Fibroblast of lung (primary cell): ENCODE measurements at regions not wholly inside any gene's neighbourhood (a gene's known extent, or its start where the extent isn't known, plus 50 kb on each side); places are given as distances from the start of the nearest gene placed in this dataset.

Experiments
- EZH2 ChIP-seq: IDR thresholded peaks from 2 replicates; pipeline ENCODE4 v1.5.1; 2012; ENCODE audit warnings: low read length, control low read depth, mild to moderate bottlenecking; ENCODE audit errors: missing control alignments
- TF ChIP-seq, protein P1 (sequence below), 2 donors: IDR thresholded peaks in 1 of 2; conservative IDR thresholded peaks in 1 of 2; 1 replicate in 1 of 2; 2 replicates in 1 of 2; pipeline ENCODE4 v1.5.1; 2011 to 2012; ENCODE audit warnings: low read length in 2 of 2, control low read depth in 1 of 2, inconsistent platforms in 1 of 2, low read depth in 1 of 2, mild to moderate bottlenecking in 1 of 2

DNA sequence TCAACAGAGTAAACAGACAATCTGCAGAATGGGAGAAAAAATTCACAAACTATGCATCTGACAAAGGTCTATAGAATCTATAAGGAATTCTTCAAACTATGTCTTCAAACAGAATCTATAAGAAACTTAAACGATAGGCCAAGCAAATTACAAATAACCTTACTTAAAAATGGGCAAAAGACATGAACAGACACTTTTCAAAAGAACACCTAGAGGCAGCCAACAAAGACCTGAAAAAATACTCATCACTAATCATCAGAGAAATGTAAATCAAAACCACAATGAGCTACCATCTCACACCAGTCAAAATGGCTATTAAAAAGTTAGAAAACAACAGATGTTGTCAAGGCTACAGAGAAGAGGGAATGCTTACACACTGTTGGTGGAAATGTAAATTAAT, 81.3 kb downstream of the ID4 start:
- TF ChIP-seq, protein P1, sequence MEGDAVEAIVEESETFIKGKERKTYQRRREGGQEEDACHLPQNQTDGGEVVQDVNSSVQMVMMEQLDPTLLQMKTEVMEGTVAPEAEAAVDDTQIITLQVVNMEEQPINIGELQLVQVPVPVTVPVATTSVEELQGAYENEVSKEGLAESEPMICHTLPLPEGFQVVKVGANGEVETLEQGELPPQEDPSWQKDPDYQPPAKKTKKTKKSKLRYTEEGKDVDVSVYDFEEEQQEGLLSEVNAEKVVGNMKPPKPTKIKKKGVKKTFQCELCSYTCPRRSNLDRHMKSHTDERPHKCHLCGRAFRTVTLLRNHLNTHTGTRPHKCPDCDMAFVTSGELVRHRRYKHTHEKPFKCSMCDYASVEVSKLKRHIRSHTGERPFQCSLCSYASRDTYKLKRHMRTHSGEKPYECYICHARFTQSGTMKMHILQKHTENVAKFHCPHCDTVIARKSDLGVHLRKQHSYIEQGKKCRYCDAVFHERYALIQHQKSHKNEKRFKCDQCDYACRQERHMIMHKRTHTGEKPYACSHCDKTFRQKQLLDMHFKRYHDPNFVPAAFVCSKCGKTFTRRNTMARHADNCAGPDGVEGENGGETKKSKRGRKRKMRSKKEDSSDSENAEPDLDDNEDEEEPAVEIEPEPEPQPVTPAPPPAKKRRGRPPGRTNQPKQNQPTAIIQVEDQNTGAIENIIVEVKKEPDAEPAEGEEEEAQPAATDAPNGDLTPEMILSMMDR (conservative IDR thresholded peaks at IDR 0.05 in 1 of 2, IDR thresholded peaks at IDR 0.05 in 1 of 2; ENCODE audit: low read depth in 1 of 2, low read length in 2 of 2) = no peak
- TF ChIP-seq EZH2 = no peak
